GM12892 (cell line): ENCODE measurements at regions not wholly inside any gene's neighbourhood (a gene's known extent, or its start where the extent isn't known, plus 50 kb on each side); places are given as distances from the start of the nearest gene placed in this dataset.

Source experiments
- POLR2A ChIP-seq: IDR thresholded peaks from 2 replicates; pipeline ENCODE4 v1.6.1; 2011; ENCODE audit warnings: low read depth, low read length, control low read depth
- POLR2AphosphoS5 ChIP-seq: IDR thresholded peaks from 2 replicates; pipeline ENCODE4 v1.6.1; 2011; ENCODE audit warnings: low read depth, low read length, control low read depth
- TAF1 ChIP-seq: IDR thresholded peaks from 2 replicates; pipeline ENCODE4 v1.6.1; 2011; ENCODE audit warnings: low read depth, mild to moderate bottlenecking, control low read depth, low read length, borderline replicate concordance

DNA sequence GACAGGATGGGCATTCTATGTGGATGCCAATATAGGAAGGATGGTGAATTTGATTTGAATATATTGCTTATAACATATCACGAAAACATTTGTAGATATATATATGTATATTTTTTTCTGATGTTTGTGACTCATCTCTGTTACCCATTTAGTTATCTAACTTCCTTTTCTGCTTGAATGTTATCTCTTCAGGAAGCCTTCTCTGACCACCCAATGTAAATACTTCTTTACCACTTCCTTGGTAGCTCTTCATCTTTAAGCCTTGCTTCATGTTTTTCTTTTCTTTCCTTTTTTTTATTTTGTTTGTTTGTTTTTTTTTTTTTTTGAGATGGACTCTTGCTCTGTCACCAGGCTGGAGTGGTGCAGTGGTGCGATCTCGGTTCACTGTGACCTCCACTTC, 260.5 kb upstream of the EPHA7 start:
- TF ChIP-seq POLR2A, result no peak
- no peak for TF ChIP-seq POLR2AphosphoS5
- TF ChIP-seq TAF1, result no peak
